ENCODE measurements at regions not wholly inside any gene's neighbourhood (a gene's known extent, or its start where the extent isn't known, plus 50 kb on each side); places are given as distances from the start of the nearest gene placed in this dataset.

DNA sequence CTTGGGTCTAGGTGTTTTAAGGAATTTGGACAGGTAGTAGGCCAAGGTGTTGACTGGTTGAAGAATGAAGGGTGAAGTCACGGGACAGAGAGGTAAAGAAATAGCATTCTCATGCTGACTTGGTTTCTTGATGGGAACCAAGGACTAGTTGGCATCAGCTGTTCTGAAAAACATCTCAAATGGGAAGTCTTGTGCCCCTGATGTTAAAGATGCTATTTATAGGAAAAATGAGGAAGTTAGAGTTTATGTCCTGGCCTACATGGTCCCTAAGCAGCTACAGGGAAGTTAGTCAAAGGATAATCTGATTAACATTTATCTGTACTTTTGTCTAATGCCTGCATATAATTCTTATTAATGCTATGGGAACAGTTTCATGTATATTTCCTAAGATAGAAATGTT, 262.4 kb downstream of the HHIPL2 start:
- TF ChIP-seq, protein P1, sequence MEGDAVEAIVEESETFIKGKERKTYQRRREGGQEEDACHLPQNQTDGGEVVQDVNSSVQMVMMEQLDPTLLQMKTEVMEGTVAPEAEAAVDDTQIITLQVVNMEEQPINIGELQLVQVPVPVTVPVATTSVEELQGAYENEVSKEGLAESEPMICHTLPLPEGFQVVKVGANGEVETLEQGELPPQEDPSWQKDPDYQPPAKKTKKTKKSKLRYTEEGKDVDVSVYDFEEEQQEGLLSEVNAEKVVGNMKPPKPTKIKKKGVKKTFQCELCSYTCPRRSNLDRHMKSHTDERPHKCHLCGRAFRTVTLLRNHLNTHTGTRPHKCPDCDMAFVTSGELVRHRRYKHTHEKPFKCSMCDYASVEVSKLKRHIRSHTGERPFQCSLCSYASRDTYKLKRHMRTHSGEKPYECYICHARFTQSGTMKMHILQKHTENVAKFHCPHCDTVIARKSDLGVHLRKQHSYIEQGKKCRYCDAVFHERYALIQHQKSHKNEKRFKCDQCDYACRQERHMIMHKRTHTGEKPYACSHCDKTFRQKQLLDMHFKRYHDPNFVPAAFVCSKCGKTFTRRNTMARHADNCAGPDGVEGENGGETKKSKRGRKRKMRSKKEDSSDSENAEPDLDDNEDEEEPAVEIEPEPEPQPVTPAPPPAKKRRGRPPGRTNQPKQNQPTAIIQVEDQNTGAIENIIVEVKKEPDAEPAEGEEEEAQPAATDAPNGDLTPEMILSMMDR (IDR thresholded peaks at IDR 0.05), result no peak
- TF ChIP-seq POLR2A (IDR thresholded peaks at IDR 0.05), result no peak
- no peak for TF ChIP-seq POLR2AphosphoS5 (IDR thresholded peaks at IDR 0.05)
- TF ChIP-seq EP300 (IDR thresholded peaks at IDR 0.05), result no peak
